Neutrophil (primary cell): ENCODE measurements at regions not wholly inside any gene's neighbourhood (a gene's known extent, or its start where the extent isn't known, plus 50 kb on each side); places are given as distances from the start of the nearest gene placed in this dataset.

Source experiments
- H3K27ac ChIP-seq: fragments of 200-600 bp; sonication (generic); 2 replicates; pipeline ENCODE4 v1.5.1; 2016; ENCODE audit warnings: mild to moderate bottlenecking, moderate library complexity
- H3K27me3 ChIP-seq: fragments of 200-600 bp; sonication (generic); 2 replicates; pipeline ENCODE4 v1.6.0; 2016; ENCODE audit warnings: mild to moderate bottlenecking
- H3K36me3 ChIP-seq: fragments of 200-600 bp; sonication (generic); 2 replicates; pipeline ENCODE4 v1.5.1; 2017
- H3K4me1 ChIP-seq, 2 experiments: fragments of 200-600 bp in 1 of 2; sonication (generic) in 1 of 2; 1 replicate in 1 of 2; 2 replicates in 1 of 2; pipeline versions ENCODE4 v1.5.1 to v1.6.1; 2013 to 2016; ENCODE audit warnings: low read depth in 1 of 2, low read length in 1 of 2, mild to moderate bottlenecking in 1 of 2, moderate library complexity in 1 of 2; ENCODE audit not compliant: control insufficient read depth in 1 of 2, insufficient read depth in 1 of 2
- H3K4me3 ChIP-seq, 2 experiments: fragments of 200-600 bp in 1 of 2; sonication (generic) in 1 of 2; 1 replicate in 1 of 2; 2 replicates in 1 of 2; pipeline ENCODE4 v1.5.1; 2013 to 2016; ENCODE audit warnings: low read depth in 1 of 2, low read length in 1 of 2, mild to moderate bottlenecking in 1 of 2, moderate library complexity in 1 of 2
- H3K9me3 ChIP-seq: fragments of 200-600 bp; sonication (generic); 2 replicates; pipeline ENCODE4 v1.5.1; 2016
- CTCF ChIP-seq: fragments of 200-600 bp; sonication (generic); IDR thresholded peaks from 2 replicates; pipeline ENCODE4 v1.5.1; 2016; ENCODE audit warnings: antibody characterized with exemption

GRCh38 chr9:134504106-134504385, 137.6 kb upstream of the COL5A1 start:
- no peaks in the 10 kb centered on the region for H3K4me1 ChIP-seq
- H3K27me3 ChIP-seq = peaks cover 47% of the 10 kb centered on the region
- no peaks in the 10 kb centered on the region for H3K9me3 ChIP-seq
- H3K27ac ChIP-seq = no peak overlapping the region
- H3K36me3 ChIP-seq = no peaks in the 10 kb centered on the region
- no peak overlapping the region for H3K4me3 ChIP-seq
- no peak for TF ChIP-seq CTCF

GRCh38 chr9:134505032-134505431, 136.6 kb upstream of the COL5A1 start:
- TF ChIP-seq CTCF = no peak
- Histone ChIP-seq H3K27me3 (peaks cover 41% of the 10 kb centered on the region), H3K36me3 (no peaks in the 10 kb centered on the region), H3K4me1 (no peaks in the 10 kb centered on the region), H3K4me3 (no peak overlapping the region), H3K9me3 (no peaks in the 10 kb centered on the region), H3K27ac (no peak overlapping the region)

- Histone ChIP-seq H3K27ac (no peak overlapping the region), H3K9me3 (no peaks in the 10 kb centered on the region)
These were observed 132.3 kb upstream of the COL5A1 start for GRCh38 chr9:134509281-134509680.

GRCh38 chr9:134509817-134510216, 131.8 kb upstream of the COL5A1 start:
- Histone ChIP-seq H3K9me3 (no peaks in the 10 kb centered on the region), H3K27ac (no peak overlapping the region), H3K4me1 (no peaks in the 10 kb centered on the region), H3K27me3 (no peaks in the 10 kb centered on the region), H3K4me3 (no peak overlapping the region), H3K36me3 (no peaks in the 10 kb centered on the region)
- TF ChIP-seq CTCF = no peak

More at GRCh38 chr9:134509281-134509680, 132.3 kb upstream of the COL5A1 start:
- no peaks in the 10 kb centered on the region for H3K36me3 ChIP-seq
- no peaks in the 10 kb centered on the region for H3K4me1 ChIP-seq
- no peak for TF ChIP-seq CTCF
- H3K4me3 ChIP-seq = no peak overlapping the region
- no peaks in the 10 kb centered on the region for H3K27me3 ChIP-seq

- no peak overlapping the region for H3K4me3 ChIP-seq
- H3K4me1 ChIP-seq = no peaks in the 10 kb centered on the region
- no peak overlapping the region for H3K27ac ChIP-seq
- TF ChIP-seq CTCF = no peak
- H3K9me3 ChIP-seq = no peaks in the 10 kb centered on the region
- no peaks in the 10 kb centered on the region for H3K27me3 ChIP-seq
- no peaks in the 10 kb centered on the region for H3K36me3 ChIP-seq
These were observed 127.1 kb upstream of the COL5A1 start for GRCh38 chr9:134514503-134514902.
